ENCODE measurements at regions not wholly inside any gene's neighbourhood (a gene's known extent, or its start where the extent isn't known, plus 50 kb on each side); places are given as distances from the start of the nearest gene placed in this dataset.

- Histone ChIP-seq H3K4me1 (ENCODE audit: control insufficient read depth, insufficient read depth, low read length) (no peaks in the 10 kb centered on the region), H3K9me3 (ENCODE audit: control insufficient read depth, low read length) (no peaks in the 10 kb centered on the region), H3K27ac (ENCODE audit: low read length) (no peak overlapping the region), H3K27me3 (ENCODE audit: control insufficient read depth, insufficient read depth) (no peaks in the 10 kb centered on the region), H3K4me3 (ENCODE audit: low read length) (no peak overlapping the region)
- intact Hi-C loops (cut with DNase I), result no loop called here
- 89% methylated on average over 1 of the region's 1 CpG for WGBS
- DNase-seq (no peak), ATAC-seq (no peak)
Observed at GRCh38 chrX:9166584-9166944, 132.6 kb upstream of the FAM9B start.

- Histone ChIP-seq H3K27me3 (ENCODE audit: control insufficient read depth, insufficient read depth) (no peaks in the 10 kb centered on the region), H3K9me3 (ENCODE audit: control insufficient read depth, low read length) (no peaks in the 10 kb centered on the region), H3K27ac (ENCODE audit: low read length) (no peak overlapping the region), H3K4me3 (ENCODE audit: low read length) (no peak overlapping the region), H3K4me1 (ENCODE audit: control insufficient read depth, insufficient read depth, low read length) (no peaks in the 10 kb centered on the region)
- 80% methylated on average over 7 of the region's 7 CpGs for WGBS
- no peak for ATAC-seq
- DNase-seq, result no peak
- intact Hi-C loops (cut with DNase I), result no loop called here
Observed at GRCh38 chrX:9171841-9172463, 138.0 kb upstream of the FAM9B start.

- WGBS, result 89% methylated on average over 6 of the region's 6 CpGs
- H3K4me3 ChIP-seq (ENCODE audit: low read length), result no peak overlapping the region
- H3K27me3 ChIP-seq (ENCODE audit: control insufficient read depth, insufficient read depth), result no peaks in the 10 kb centered on the region
- no peak overlapping the region for H3K27ac ChIP-seq (ENCODE audit: low read length)
- H3K4me1 ChIP-seq (ENCODE audit: control insufficient read depth, insufficient read depth, low read length), result no peaks in the 10 kb centered on the region
- DNase-seq, result no peak
- no peak for ATAC-seq
- no peaks in the 10 kb centered on the region for H3K9me3 ChIP-seq (ENCODE audit: control insufficient read depth, low read length)
- intact Hi-C loops (cut with DNase I), result no loop called here
Observed at GRCh38 chrX:9172464-9172850, 138.5 kb upstream of the FAM9B start.

DNA sequence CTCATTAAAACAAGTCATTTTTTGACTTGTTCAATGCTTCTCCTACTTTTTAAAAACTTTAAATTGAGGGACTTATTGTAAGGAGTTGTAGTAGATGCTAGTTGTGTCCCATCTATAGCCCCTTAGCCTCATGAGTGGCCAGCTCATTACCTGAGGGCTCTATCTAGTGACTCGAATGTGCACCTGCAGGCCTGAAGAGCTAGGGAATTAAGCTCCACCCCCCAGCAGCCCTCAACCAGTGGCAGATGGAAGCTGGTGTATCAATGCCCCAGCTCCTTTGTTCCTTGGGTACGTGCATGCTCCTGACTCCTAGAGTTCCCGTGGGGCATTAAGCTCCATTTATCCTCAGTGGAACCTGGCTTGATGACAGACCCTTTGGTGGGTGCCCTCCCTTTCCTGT lies 146.7 kb upstream of the FAM9B start:
- WGBS, result 89% methylated on average over 3 of the region's 3 CpGs
- intact Hi-C loops (cut with DNase I), result no loop called here
- Histone ChIP-seq H3K27ac (ENCODE audit: low read length) (no peak overlapping the region), H3K4me3 (ENCODE audit: low read length) (no peak overlapping the region), H3K9me3 (ENCODE audit: control insufficient read depth, low read length) (no peaks in the 10 kb centered on the region), H3K4me1 (ENCODE audit: control insufficient read depth, insufficient read depth, low read length) (no peaks in the 10 kb centered on the region), H3K27me3 (ENCODE audit: control insufficient read depth, insufficient read depth) (no peaks in the 10 kb centered on the region)
- ATAC-seq, result no peak
- DNase-seq, result no peak

DNA sequence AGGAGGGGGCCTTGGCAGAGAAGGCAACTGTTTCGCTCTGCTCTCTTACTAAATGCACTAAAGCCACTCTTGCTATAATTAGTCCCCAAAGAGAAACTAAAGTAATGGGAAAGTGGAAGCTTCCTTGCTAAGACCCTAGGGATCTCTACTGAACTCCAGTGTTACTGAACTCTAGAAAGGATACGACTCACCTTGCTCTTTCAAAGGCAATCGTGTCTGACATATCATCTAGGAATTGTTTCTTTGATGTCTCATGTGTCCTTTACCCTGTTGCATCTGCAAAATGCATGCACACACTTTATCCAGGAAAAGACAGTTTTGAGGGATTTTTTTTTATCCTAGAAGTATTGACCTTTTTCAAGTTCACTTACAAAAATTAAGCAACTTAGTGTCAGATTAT lies 148.1 kb upstream of the FAM9B start:
- no peaks in the 10 kb centered on the region for H3K27me3 ChIP-seq (ENCODE audit: control insufficient read depth, insufficient read depth)
- WGBS, result 74% methylated on average over 3 of the region's 3 CpGs
- no peaks in the 10 kb centered on the region for H3K9me3 ChIP-seq (ENCODE audit: control insufficient read depth, low read length)
- no peak overlapping the region for H3K27ac ChIP-seq (ENCODE audit: low read length)
- intact Hi-C loops (cut with DNase I), result no loop called here
- DNase-seq, result no peak
- ATAC-seq, result no peak
- H3K4me3 ChIP-seq (ENCODE audit: low read length), result no peak overlapping the region
- H3K4me1 ChIP-seq (ENCODE audit: control insufficient read depth, insufficient read depth, low read length), result no peaks in the 10 kb centered on the region

DNA sequence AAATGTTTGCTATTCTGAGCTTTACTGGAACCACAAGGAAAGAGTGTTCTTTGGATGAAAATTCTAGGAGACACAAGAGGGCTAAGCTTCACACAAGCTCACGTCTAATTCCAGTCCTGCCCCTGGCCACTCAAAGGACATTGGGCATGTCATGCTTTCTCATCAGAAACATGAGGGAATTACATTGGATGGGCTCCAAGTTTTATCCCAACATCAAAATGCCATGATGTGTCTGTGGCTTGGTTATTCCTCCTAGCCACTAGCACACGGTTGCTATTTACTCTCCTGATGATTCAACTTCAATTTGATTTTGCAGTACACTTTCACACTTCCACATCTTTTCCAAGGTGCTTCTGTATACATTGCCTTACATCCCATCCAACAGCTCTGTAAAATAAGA lies 149.6 kb upstream of the FAM9B start:
- DNase-seq (no peak), ATAC-seq (no peak)
- Histone ChIP-seq H3K4me3 (ENCODE audit: low read length) (no peak overlapping the region), H3K9me3 (ENCODE audit: control insufficient read depth, low read length) (no peaks in the 10 kb centered on the region), H3K27ac (ENCODE audit: low read length) (no peak overlapping the region), H3K4me1 (ENCODE audit: control insufficient read depth, insufficient read depth, low read length) (no peaks in the 10 kb centered on the region), H3K27me3 (ENCODE audit: control insufficient read depth, insufficient read depth) (no peaks in the 10 kb centered on the region)
- WGBS, result 83% methylated on average over 2 of the region's 2 CpGs
- intact Hi-C loops (cut with DNase I), result no loop called here

- Histone ChIP-seq H3K27me3 (ENCODE audit: control insufficient read depth, insufficient read depth) (no peaks in the 10 kb centered on the region), H3K4me3 (ENCODE audit: low read length) (no peak overlapping the region), H3K27ac (ENCODE audit: low read length) (no peak overlapping the region), H3K9me3 (ENCODE audit: control insufficient read depth, low read length) (no peaks in the 10 kb centered on the region), H3K4me1 (ENCODE audit: control insufficient read depth, insufficient read depth, low read length) (no peaks in the 10 kb centered on the region)
- DNase-seq (no peak), ATAC-seq (no peak)
- intact Hi-C loops (cut with DNase I), result no loop called here
- 79% methylated on average over 4 of the region's 4 CpGs for WGBS
Observed at GRCh38 chrX:9184211-9184610, 150.3 kb upstream of the FAM9B start.

DNA sequence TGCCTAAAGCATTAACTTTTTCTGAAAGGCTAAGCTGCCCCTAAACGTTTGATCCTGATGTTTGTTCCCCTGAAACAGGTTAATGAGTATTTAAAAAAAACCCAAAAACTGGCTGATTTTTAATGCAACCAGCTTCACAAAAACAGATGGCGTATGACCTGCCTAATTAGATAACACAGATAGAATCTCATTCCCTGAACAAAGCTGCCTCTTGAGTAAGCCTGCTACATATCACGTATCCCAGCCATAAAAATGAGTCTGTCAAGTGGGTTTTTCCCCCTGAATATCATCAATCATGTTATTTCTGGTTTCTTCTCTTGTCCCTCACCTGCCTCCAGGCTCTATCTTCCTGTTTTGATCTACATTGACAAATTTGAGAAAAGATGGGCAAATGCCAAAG lies 154.2 kb upstream of the FAM9B start:
- 80% methylated on average over 3 of the region's 3 CpGs for WGBS
- Histone ChIP-seq H3K4me1 (ENCODE audit: control insufficient read depth, insufficient read depth, low read length) (no peaks in the 10 kb centered on the region), H3K9me3 (ENCODE audit: control insufficient read depth, low read length) (no peaks in the 10 kb centered on the region), H3K4me3 (ENCODE audit: low read length) (no peak overlapping the region), H3K27ac (ENCODE audit: low read length) (no peak overlapping the region), H3K27me3 (ENCODE audit: control insufficient read depth, insufficient read depth) (no peaks in the 10 kb centered on the region)
- ATAC-seq (no peak), DNase-seq (no peak)
- intact Hi-C loops (cut with DNase I), result no loop called here

- H3K27ac ChIP-seq (ENCODE audit: low read length), result no peak overlapping the region
- no peak for ATAC-seq
- no peak for DNase-seq
- 73% methylated on average over 9 of the region's 9 CpGs for WGBS
- no peak overlapping the region for H3K4me3 ChIP-seq (ENCODE audit: low read length)
- no peaks in the 10 kb centered on the region for H3K4me1 ChIP-seq (ENCODE audit: control insufficient read depth, insufficient read depth, low read length)
- H3K27me3 ChIP-seq (ENCODE audit: control insufficient read depth, insufficient read depth), result no peaks in the 10 kb centered on the region
- no peaks in the 10 kb centered on the region for H3K9me3 ChIP-seq (ENCODE audit: control insufficient read depth, low read length)
- intact Hi-C loops (cut with DNase I), result no loop called here
Observed at GRCh38 chrX:9189286-9189685, 155.4 kb upstream of the FAM9B start.

GRCh38 chrX:9191392-9191791 lies 157.5 kb upstream of the FAM9B start:
- Histone ChIP-seq H3K4me1 (ENCODE audit: control insufficient read depth, insufficient read depth, low read length) (no peaks in the 10 kb centered on the region), H3K9me3 (ENCODE audit: control insufficient read depth, low read length) (no peaks in the 10 kb centered on the region), H3K27me3 (ENCODE audit: control insufficient read depth, insufficient read depth) (no peaks in the 10 kb centered on the region), H3K4me3 (ENCODE audit: low read length) (no peak overlapping the region), H3K27ac (ENCODE audit: low read length) (no peak overlapping the region)
- DNase-seq (no peak), ATAC-seq (no peak)
- intact Hi-C loops (cut with DNase I), result no loop called here
- 92% methylated on average over 5 of the region's 5 CpGs for WGBS

- DNase-seq (no peak), ATAC-seq (no peak)
- 56% methylated on average over 4 of the region's 4 CpGs for WGBS
- H3K4me3 ChIP-seq (ENCODE audit: low read length), result no peak overlapping the region
- H3K27me3 ChIP-seq (ENCODE audit: control insufficient read depth, insufficient read depth), result no peaks in the 10 kb centered on the region
- H3K27ac ChIP-seq (ENCODE audit: low read length), result no peak overlapping the region
- intact Hi-C loops (cut with DNase I), result no loop called here
- no peaks in the 10 kb centered on the region for H3K4me1 ChIP-seq (ENCODE audit: control insufficient read depth, insufficient read depth, low read length)
- no peaks in the 10 kb centered on the region for H3K9me3 ChIP-seq (ENCODE audit: control insufficient read depth, low read length)
Observed at GRCh38 chrX:9195199-9195880, 161.4 kb upstream of the FAM9B start.
